AG04450 (cell line): ENCODE measurements at regions not wholly inside any gene's neighbourhood (a gene's known extent, or its start where the extent isn't known, plus 50 kb on each side); places are given as distances from the start of the nearest gene placed in this dataset.

ENCODE experiments used
- CTCF ChIA-PET: fragments of 300-600, 350-600 bp; formaldehyde crosslinking; extraction: SDS; loops from one replicate; lab custom pipeline; 2022; ENCODE audit warnings: antibody characterized with exemption, inconsistent platforms; lab: Charles Lee
- POLR2A ChIA-PET: fragments of 350-600 bp; formaldehyde crosslinking; extraction: SDS; loops from one replicate; lab custom pipeline; 2021; ENCODE audit warnings: antibody characterized with exemption, inconsistent platforms; lab: Yijun Ruan, JAX
- DNase-seq: peaks from one replicate; pipeline ENCODE4 v3.0.0-alpha.2; 2011; ENCODE audit warnings: low read depth, low spot score
- H3K27ac ChIP-seq: one replicate; pipeline ENCODE4 v1.5.1; 2012; ENCODE audit warnings: low read depth, low read length, control low read depth
- H3K27me3 ChIP-seq: one replicate; pipeline ENCODE4 v1.6.0; 2012; ENCODE audit warnings: low read length; ENCODE audit not compliant: control insufficient read depth, insufficient read depth
- H3K4me3 ChIP-seq: 2 replicates; pipeline ENCODE4 v1.5.1; 2011; ENCODE audit warnings: mild to moderate bottlenecking, low read depth, low read length, control low read depth
- H3K9me3 ChIP-seq: 2 replicates; pipeline ENCODE4 v1.5.1; 2012; ENCODE audit warnings: low read length; ENCODE audit not compliant: control insufficient read depth, insufficient read depth
- TF ChIP-seq, protein P1 (sequence below): IDR thresholded peaks from 2 replicates; pipeline ENCODE4 v1.5.1; 2011; ENCODE audit warnings: low read depth, low read length, control low read depth, inconsistent platforms

DNA sequence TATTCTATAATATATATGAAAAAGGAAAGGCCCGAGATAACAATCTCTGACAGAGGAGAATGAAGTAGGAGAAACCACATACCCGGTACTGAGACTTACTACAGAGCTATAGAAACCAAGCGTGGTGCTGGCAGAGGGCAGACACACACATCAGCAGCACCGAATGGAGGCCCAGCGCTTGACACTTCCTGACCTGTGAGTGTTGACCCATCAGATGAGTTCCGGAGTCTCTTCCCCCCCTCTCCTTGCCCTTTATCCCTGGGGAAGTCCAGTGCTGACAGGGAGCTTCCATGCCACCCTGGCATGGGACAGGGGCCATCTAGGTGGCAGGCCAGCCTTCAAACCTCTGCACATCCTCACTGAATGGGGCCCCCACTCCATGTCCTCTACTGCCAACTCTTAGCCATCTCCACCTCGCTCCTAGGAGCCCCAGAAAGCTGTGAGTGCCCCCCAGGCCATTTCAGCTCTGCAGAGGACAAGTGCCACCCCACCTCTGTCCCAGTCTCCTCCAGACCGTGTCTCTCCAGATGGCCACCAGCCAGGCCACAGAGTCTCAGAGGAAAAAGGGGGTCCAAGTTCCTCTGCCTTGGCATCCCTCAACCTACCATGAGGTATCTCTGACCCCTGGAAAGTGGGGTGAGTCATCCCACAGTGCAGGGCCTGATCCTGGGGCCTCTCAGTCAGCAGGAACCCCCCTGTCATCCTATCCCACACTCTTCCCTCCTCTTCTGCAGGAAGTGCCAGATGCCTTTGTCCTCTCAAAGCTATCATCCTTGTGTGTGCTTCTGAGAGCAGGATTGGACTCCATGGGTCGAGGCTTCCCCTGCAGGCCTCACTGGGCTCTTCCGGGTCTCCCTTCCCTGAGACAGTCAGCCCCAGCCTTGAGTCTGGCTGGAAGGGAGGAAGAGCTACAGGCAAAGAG lies 116.5 kb upstream of the ALDH1A3 start:
- ChIA-PET CTCF (no interaction called here), POLR2A (no interaction called here)
- no peaks in the 10 kb centered on the region for H3K9me3 ChIP-seq
- no peak for DNase-seq
- H3K27ac ChIP-seq = no peak overlapping the region
- no peaks in the 10 kb centered on the region for H3K27me3 ChIP-seq
- no peak overlapping the region for H3K4me3 ChIP-seq
- TF ChIP-seq, protein P1, sequence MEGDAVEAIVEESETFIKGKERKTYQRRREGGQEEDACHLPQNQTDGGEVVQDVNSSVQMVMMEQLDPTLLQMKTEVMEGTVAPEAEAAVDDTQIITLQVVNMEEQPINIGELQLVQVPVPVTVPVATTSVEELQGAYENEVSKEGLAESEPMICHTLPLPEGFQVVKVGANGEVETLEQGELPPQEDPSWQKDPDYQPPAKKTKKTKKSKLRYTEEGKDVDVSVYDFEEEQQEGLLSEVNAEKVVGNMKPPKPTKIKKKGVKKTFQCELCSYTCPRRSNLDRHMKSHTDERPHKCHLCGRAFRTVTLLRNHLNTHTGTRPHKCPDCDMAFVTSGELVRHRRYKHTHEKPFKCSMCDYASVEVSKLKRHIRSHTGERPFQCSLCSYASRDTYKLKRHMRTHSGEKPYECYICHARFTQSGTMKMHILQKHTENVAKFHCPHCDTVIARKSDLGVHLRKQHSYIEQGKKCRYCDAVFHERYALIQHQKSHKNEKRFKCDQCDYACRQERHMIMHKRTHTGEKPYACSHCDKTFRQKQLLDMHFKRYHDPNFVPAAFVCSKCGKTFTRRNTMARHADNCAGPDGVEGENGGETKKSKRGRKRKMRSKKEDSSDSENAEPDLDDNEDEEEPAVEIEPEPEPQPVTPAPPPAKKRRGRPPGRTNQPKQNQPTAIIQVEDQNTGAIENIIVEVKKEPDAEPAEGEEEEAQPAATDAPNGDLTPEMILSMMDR = no peak

DNA sequence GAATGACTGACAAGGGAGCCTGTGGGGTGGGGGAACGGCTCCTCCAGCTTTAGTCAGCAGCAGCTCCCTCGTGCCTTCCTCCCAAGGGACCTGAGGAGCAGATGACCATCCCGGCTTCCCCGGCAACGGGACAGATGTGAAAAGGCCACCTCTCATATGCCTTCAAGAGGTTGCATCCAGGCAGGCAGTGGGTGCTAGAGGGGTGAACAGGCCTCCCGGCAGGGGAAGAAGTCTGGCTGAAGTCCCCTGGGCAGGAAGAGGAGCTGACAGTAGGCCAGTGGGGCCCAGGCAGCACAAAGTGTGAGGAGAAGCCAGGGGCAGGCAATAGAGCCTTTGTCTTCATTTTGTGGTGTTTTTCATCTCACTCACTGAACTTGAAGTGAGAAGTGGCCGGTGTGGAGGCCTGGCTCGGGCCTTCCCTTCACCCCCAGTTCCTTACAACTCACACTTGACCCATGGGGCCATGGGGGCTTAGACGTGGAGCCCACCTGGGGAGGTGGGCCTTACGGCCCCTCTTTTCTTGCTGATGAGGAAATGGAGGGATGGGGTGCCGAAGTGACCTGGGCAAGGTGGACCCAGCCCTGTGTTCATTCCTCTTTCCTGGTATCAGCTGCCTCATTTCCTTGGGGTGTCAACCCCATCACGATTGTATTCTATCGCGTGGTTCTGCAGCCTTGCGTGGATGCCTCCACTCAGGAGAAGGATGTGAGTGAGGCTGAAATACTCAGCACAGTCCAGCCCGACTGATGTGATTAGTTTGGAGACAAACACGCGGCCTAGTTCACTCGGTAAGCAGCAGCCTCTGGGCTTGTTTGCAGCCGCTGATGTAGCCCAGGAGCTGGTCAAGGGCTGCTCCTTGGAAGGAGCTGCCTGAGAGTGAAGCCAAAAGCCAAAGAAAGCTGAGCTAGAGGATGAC lies 115.5 kb upstream of the ALDH1A3 start:
- ChIA-PET CTCF (interaction anchor here (0.7 to 2.0 kb wide), 3 partner anchors 92 to 245 kb away, joined by 3 to 9 read pairs (median 3); no protein-coding TSS in a partner anchor), POLR2A (no interaction called here)
- no peaks in the 10 kb centered on the region for H3K9me3 ChIP-seq
- no peaks in the 10 kb centered on the region for H3K27me3 ChIP-seq
- H3K4me3 ChIP-seq = no peak overlapping the region
- H3K27ac ChIP-seq = no peak overlapping the region
- TF ChIP-seq, protein P1 = no peak
- no peak for DNase-seq

GRCh38 chr15:100764778-100765466 lies 114.7 kb upstream of the ALDH1A3 start:
- Histone ChIP-seq H3K27me3 (peaks cover 4% of the 10 kb centered on the region), H3K27ac (peak overlapping the region; percentile 1), H3K4me3 (no peak overlapping the region), H3K9me3 (no peaks in the 10 kb centered on the region)
- POLR2A ChIA-PET = no interaction called here
- peak; percentile 45 for DNase-seq
- CTCF ChIA-PET = interaction anchor here (0.5 to 2.0 kb wide), 4 partner anchors 93 to 244 kb away, joined by 3 to 9 read pairs (median 3); no protein-coding TSS in a partner anchor
- TF ChIP-seq, protein P1 = no peak

GRCh38 chr15:100765467-100766241 lies 114.0 kb upstream of the ALDH1A3 start:
- no peak for DNase-seq

More at GRCh38 chr15:100765467-100766241, 114.0 kb upstream of the ALDH1A3 start:
- peaks cover 4% of the 10 kb centered on the region for H3K27me3 ChIP-seq
- CTCF ChIA-PET = interaction anchor here (1.3 to 2.0 kb wide), 2 partner anchors 94 to 243 kb away, joined by 3 to 9 read pairs; no protein-coding TSS in a partner anchor
- no peak overlapping the region for H3K4me3 ChIP-seq
- TF ChIP-seq, protein P1 = no peak
- POLR2A ChIA-PET = interaction anchor here (0.6 kb wide), 1 partner anchor 9 kb away, joined by 3 read pairs; no protein-coding TSS in a partner anchor
- peak overlapping the region; percentile 1 for H3K27ac ChIP-seq
- no peaks in the 10 kb centered on the region for H3K9me3 ChIP-seq
